HG02759 (cell line): ENCODE measurements at regions not wholly inside any gene's neighbourhood (a gene's known extent, or its start where the extent isn't known, plus 50 kb on each side); places are given as distances from the start of the nearest gene placed in this dataset.
"Not testable (repeated sequence)": the region's sequence is repeated elsewhere in the genome, so short reads cannot be mapped to it uniquely, and the experiment has no call there.

ENCODE experiments used
- ATAC-seq: cut with Tn5 transposase; IDR thresholded peaks from one replicate; pipeline ENCODE4 v1.9.1; 2021; ENCODE audit warnings: mild to moderate bottlenecking, moderate library complexity; ENCODE audit not compliant: unreplicated experiment

DNA sequence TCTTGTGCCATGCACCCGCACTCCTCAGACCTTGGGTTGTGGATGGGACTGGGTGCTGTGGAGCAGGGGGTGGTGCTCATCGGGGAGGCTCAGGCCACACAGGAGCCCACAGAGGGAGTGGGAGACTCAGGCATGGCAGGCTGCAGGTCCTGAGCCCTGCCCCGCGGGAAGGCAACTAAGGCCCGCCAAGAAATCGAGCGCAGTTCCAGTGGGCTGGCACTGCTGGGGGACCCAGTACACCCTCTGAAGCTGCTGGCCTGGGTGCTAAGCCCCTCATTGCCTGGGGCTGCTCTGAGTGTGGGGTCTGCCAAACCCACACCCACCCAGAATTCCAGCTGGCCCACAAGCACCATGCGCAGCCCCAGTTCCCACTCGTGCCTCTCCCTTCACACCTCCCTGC lies 450.5 kb upstream of the FGF16 start:
- ATAC-seq = no peak

DNA sequence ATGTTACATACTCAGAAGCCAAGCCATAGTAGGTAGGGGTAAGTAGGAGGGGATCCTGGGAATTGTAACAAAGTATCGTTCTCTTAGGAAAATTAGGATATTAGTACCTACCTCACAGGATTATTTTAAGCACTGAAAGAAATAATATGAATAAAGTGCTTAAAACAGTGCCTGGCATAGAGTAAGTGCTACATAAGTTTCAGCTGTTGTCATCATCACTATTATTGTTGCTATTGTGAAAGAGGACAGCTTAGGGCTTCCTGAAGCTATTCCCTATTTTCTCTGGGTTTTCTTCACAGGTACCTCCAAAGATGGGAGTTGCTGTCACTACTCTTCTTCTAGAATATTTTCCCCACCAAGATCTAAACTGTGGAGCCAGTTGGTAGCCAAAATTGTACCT lies 443.7 kb upstream of the FGF16 start:
- ATAC-seq = no peak

DNA sequence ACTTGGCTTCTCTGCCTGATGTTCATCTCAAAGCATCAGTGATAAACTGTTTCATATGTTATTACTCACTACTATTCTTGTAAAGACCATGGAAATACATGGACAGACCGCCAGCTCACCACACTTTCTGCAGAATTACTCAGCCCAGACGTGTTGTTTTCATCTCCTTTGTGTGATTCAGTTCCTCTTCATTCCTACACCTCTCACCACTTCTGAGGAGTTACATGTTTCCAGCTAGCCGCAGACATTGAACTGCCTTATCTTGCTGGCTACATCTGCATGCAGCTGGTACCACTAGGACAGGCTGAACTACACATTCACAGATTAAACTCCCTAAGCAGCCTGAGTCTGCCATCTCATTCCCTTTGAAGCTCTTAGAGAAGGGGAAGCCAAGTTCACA lies 443.2 kb upstream of the FGF16 start:
- ATAC-seq = no peak

DNA sequence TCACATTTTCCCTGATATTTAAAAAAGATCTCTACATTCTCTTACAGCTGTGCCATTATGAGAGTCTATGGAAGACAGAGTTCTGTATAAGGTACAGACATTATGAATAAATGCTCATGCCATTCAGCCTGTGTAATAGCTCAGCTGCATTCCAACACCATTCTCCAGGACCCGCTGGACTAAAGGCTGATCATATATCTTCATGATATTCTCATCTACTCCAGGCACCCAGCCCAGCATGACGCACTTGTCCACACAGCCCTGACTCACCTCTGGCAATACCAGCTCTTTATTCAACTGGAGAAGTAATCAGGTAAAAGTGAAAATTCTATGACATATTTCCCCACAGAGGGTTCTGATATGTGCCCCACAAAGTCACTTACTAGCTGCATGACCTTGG lies 437.5 kb upstream of the FGF16 start:
- ATAC-seq = no peak

DNA sequence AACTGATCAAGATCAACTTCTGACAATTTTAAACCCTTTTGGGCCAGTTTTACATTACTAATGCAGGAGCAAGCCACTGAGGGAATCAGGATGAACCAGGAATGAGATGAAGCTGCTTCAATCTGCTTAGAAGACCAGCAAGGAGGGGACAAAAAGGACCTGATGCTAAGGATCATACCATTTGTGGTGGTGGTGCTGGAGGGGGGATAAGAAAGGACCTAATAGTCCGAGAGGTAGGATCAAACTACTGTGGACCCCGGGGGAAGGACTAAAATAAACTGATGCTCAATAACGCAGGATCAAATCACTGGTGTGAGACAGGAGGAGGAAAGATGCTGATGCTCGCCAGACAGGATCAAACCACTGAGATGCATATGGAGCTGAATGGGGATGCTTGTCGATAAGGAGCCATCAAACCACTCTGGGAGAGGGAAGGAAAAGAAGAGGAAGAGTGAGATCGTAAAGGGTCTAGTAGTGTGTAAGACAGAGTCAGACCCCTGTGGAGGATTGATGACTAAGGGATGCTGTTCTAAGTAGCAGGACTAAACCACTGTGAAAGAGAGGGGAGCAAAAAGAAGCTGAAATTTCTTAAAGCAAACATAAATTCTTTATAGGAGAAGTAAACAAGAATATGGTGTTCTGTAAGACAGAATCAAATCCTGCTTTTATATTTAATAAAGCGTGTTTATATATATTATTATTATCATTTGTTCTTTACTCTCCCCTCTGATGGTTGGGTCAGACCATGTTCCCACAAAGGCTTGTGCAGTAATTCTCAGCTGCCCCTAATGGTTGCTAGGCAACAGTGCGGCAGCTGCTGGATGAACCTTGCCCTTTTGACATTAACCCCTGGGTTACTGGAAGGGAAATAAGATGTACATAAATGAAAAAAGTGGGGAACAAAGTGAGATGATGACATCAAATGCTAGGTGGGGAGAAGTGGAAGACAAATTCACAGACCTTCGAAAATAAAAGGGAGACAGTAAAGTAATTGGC lies 432.5 kb upstream of the FGF16 start:
- ATAC-seq = no peak

DNA sequence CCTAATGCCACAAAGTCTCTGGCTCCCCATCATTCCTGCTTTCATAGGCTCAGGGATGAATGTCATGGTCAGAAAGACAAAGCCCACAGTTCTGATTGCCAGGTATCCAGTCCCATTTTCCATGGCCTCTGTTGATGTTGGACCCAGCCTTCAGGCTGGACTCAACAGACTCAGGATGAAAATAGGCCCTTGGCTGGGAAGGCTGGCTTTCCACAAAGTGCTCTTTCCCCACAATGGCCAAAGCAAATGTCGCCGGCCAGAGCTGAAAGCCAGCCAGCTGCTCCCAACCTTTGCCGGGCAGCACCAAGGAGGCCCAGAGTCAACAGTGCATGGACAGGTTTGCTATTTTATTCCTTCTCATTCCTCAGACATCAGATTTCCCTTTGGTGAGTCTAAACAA lies 430.1 kb upstream of the FGF16 start:
- no peak for ATAC-seq

DNA sequence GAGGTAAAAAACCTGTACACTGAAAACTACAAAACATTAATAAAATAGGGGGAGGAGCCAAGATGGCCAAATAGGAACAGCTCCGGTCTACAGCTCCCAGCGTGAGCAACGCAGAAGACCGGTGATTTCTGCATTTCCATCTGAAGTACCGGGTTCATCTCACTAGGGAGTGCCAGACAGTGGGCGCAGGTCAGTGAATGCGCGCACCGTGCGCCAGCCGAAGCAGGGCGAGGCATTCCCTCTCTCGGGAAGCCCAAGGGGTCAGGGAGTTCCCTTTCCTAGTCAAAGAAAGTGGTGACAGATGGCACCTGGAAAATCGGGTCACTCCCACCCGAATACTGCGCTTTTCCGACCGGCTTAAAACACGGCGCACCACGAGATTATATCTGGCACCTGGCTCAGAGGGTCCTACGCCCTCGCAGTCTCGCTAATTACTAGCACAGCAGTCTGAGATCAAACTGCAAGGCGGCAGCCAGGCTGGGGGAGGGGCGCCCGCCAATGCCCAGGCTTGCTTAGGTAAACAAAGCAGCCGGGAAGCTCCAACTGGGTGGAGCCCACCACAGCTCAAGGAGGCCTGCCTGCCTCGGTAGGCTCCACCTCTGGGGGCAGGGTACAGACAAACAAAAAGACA lies 400.9 kb upstream of the FGF16 start:
- not testable (repeated sequence) for ATAC-seq

DNA sequence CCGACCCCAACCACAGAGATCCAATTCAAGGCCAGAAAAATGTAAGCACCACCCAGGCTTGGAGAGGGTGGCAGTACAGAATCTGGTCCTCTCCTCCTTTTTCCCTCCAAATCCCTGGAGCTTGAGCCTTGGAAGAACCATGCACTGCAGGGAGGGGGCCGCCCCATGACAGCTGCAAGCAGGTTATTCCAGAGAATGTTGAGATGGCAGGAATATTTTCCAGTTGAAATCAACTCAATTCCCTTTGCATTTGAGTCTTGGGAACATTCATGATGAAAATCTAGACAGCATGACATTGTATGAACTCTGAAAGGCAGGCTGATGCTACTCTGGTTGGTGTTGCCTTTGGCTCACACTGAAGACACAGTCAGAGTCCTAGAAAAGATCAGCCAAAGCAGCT lies 386.6 kb upstream of the FGF16 start:
- no peak for ATAC-seq

DNA sequence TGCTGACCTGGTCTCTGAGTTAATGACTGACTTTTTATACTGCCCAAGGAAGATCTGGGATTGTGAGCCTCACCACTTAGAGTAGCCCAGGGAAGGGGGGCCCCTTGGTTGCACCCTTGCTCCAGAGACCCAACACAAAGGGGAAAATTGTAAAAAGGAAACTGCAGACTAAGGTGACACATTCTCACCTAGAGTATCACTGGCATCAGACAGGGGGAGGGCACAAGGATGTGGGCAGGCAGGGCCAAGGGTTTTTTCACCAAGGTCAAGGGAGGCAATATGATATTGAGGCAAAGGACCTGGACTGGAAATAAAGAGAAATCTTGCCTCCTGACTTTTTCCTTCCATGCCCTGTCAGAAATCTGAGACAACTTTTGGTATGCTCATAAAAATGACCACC lies 386.2 kb upstream of the FGF16 start:
- no peak for ATAC-seq

DNA sequence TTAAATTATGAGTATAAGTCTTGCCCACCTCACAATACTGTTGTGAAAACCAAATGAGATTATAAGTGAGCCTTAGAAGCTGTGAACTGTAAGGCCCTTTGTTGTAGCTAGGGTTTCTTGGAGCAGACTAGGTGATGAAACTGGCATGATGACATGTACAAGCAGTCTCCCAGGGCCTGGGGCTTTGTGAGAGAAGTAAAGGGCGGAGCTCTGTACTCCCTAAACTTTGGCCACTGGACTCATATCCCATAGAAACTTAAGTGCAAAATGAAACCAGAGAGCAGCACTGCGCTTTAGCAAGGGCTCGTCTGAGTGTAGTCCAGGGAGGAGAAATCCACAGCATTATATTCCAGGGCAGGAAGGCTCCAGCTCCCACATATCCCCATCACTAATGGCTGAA lies 385.6 kb upstream of the FGF16 start:
- no peak for ATAC-seq

DNA sequence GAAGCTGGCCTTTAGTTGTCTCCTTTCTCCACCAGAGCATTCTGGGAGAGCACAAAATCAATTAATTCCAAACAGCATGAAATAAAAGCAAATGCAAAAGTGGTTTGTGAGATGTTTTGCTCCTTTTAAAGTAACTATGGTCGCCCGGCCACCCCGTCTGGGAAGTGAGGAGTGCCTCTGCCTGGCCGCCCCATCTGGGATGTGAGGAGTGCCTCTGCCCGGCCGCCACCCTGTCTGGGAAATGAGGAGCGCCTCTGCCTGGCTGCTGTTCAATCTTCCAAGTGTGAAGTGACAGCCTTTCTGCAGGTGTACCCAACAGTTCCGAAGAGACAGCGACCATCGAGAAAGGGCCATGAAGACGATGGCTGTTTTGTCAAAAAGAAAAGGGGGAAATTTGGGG lies 381.3 kb upstream of the FGF16 start:
- ATAC-seq = no peak

DNA sequence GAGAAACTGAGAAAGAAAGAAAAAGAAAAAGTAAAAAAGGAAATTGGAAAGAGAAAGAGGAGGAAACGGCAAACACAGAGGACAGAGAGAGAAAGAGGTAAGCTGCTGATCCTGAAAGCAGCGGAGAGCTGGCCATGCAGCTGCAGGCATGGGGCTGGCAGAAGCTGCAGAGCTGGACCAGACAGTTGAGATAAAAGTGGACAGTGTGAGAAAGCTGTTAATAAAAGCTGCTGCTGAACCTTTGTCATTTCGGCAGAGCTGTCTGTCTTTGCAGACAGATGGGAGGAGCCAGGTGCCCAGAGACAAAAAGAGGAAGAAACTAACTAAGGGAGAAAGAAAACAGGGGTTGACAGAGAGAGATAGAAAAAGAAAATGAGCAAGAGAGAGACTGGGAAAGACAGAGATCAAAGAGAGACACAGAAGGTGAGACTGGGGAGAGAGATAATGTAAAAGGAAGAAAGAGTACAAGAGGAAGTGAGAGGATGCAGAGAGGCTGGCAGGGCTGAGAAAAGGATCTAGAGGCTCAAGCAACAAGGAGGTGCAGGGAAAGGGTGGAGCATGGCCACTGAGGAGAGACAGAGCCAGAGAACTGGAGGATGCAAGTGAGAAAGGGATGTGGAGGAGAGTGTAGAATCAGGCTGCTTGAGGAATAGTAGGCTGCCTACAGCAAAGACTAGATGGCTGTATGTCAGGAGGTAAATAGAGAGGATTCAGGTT lies 376.8 kb upstream of the FGF16 start:
- no peak for ATAC-seq

DNA sequence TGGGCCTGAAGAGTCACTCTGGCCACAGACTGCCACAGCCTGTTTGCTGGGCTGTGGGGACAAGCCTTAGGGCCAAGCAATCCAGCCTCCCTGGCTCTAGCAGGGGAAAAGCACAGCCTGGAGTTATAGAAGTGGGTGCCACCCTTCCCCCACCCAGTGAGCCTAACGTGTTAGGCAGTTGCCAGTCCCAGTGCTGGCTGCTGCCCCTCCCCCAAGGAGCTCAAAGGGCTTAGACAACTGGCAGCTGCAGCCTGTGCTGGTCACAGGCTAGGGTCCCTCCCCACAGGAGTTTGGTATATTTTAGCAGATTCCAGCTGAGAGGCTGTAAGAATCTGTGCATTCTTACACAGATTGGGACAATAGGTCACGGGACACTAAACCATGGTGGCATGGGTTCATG lies 370.3 kb upstream of the FGF16 start:
- no peak for ATAC-seq

DNA sequence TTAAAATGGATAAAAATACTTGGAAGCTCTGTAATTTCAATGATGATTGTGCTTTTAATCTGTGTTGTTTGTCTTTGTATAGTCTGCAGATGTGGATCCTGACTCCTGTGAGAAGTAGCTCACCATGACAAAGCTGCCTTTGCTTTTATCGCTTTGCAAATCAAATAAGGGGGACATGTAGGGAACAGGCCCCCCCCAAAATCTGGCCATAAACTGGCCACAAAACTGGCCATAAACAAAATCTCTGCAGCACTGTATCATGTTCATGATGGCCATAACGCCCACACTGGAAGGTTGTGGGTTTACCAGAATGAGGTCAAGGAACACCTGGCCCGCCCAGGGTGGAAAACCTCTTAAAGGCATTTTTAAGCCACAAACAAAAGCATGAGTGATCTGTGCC lies 366.0 kb upstream of the FGF16 start:
- ATAC-seq = not testable (repeated sequence)

DNA sequence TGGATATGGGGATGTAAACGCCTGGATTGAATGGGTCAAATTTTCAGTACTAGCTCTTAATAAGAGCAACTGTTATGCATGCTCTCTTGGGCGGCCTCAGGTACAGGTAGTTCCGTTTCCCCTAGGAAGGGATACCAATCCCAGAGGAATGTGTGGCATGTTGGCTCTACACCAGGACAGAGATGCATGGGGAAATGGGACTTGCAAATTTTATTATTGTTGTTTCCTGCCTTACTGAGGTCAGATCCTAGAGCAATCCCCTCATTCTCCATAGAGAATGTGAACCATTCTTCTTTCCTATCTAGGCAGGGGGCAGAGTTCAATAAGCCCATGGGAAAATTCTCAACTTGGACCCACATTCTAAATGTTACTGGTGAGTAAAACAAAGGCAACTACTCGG lies 361.8 kb upstream of the FGF16 start:
- ATAC-seq = no peak

DNA sequence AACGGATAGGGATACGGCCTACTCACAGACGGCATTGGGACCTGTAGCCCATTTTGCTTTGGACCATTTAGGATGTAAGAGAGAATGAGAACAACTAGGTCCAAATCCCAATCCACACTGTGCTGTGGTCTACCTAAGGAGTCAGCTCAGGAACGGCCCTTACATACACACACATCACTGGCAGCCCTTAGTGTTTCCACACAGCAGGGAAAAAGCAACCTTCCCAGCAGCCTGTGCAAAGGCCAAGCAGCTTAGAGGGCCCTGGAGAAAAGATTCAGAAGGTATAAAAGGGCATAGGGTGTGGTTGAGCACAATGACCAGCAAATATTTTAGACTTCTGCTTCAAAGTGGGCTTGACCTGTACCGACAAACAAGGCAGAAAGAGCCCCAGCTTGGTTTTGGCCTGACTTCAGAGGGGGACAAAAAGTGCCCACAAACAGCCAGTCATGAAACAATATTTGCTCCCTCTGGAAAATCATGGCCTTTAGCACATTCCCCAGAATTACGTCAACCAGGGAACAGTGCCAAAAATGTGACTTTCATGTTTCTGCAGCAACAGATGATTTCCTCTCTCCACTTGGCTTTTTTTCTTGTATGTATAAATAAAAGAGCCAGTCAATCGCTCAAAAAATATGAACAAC lies 359.5 kb upstream of the FGF16 start:
- ATAC-seq = no peak

DNA sequence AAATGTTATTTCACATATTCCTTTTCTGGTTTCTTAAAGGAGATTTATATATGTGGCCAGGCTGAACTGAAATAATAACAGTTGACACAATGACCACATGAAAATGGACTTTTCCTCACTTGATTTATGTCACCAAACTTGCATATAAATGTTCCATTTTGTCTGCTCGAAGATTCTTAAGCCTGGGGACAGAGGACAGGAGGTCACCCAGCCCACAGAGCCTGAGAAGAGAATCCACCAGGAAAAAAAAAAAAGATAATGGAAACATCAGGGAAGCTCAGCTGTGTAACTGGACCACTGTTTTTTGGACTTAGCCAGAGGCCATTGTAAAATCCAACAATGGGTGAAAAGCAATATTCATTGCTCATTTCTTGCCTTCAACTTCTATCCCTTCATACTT lies 359.0 kb upstream of the FGF16 start:
- ATAC-seq = no peak

DNA sequence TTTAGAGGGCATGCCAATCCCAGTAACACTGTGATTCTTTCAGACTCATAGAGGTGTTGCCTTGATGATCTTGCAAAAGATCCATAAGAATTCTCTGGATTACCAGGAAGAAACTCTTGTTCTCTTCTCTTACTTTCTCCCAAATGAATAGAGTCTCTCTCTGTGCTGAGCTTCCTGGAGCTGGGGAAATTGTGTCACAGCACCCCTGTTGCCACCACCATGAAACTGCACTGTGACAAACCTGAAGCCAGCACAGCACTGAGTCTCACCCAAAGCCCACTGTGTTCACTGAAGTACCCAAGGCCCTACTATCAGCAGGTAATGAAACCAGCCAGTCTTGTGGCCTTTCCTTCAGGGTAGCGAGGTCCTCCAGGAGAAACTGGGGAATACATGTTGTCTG lies 332.7 kb upstream of the FGF16 start:
- ATAC-seq = no peak

DNA sequence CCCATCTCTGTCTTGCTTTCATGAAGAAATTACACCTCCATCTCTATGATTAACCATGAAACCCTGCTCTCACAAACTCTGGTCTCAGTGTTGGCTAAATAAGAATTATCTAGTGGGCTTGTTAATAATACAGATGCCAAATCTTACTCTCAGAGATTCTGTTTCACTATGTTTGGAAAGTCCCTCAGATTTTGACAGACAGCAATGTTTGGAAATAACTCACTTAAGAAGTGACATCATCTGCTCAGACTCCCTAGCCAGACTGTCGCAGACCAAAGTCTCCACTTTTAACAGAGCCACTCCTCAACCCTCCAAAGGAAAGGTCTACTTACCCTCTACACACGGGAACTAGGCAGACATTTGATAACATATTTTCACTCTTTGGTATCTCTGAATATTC lies 328.5 kb upstream of the FGF16 start:
- ATAC-seq = no peak

DNA sequence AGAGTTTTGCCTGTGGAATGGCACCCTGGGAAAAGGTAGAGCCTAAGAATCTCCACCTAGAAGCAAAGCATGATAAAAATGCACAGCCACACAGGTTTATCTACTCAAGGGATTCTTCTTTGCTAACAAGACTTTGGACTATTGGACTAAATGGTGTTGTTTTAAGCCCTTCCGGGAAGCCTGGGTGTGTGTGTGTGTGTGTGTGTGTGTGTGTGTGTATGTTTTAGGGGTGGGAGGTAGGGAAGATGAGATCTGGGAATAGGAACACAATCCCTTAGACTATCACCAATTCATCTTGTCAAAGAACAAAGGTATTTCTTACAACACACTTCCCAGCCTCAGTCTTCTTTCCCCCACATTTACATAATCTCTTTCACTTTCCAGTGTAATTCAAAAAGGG lies 327.5 kb upstream of the FGF16 start:
- ATAC-seq = no peak

DNA sequence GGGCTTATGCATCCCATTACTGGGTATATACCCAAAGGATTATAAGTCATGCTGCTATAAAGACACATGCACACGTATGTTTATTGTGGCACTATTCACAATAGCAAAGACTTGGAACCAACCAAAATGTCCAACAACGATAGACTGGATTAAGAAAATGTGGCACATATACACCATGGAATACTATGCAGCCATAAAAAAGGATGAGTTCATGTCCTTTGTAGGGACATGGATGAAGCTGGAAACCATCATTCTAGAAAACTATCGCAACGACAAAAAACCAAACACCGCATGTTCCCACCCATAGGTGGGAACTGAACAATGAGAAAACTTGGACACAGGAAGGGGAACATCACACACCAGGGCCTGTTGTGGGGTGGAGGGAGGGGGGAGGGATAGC lies 323.3 kb upstream of the FGF16 start:
- ATAC-seq = not testable (repeated sequence)
